ENCODE measurements at regions not wholly inside any gene's neighbourhood (a gene's known extent, or its start where the extent isn't known, plus 50 kb on each side); places are given as distances from the start of the nearest gene placed in this dataset.
"Not testable (repeated sequence)": the region's sequence is repeated elsewhere in the genome, so short reads cannot be mapped to it uniquely, and the experiment has no call there.

DNA sequence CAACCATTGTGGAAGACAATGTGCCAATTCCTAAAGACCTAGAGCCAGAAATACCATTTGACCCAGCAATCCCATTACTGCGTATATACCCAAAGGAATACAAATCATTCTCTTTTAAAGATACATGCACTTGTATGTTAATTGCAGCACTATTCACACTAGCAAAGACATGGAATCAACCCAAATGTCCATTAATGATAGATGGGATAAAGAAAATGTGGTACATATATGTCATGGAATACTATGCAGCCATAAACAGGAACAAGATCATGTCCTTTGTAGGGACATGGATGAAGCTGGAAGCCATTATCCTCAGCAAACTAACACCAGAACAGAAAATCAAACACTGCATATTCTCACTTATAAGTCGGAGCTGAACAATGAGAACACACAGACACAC lies 472.5 kb upstream of the SOX9 start:
- TF ChIP-seq EZH2phosphoT487 (IDR thresholded peaks at IDR 0.05; ENCODE audit: borderline replicate concordance); CTCF (conservative IDR thresholded peaks at IDR 0.05; ENCODE audit: low read length): not testable (repeated sequence)

All from Loucy (cell line).